GM12878 (cell line): ENCODE measurements at regions not wholly inside any gene's neighbourhood (a gene's known extent, or its start where the extent isn't known, plus 50 kb on each side); places are given as distances from the start of the nearest gene placed in this dataset.

Experiments
- ATAC-seq: fragments of 200-7000 bp; cut with Tn5 transposase; 3 replicates; pipeline ENCODE4 v1.9.1; 2020; ENCODE audit warnings: mild to moderate bottlenecking, moderate library complexity
- BruUV-seq: library from RNA; stranded (reverse); fragments of 400-500 nt; replicated peaks from 2 replicates; lab custom pipeline; 2021; lab: Mats Ljungman, UMichigan
- CTCF ChIA-PET: fragments of 300-600 bp; sonication (Branson Sonifier 250); formaldehyde crosslinking; extraction: SDS; loops from one replicate; lab custom pipeline; 2021; ENCODE audit warnings: inconsistent platforms; lab: Yijun Ruan, JAX
- POLR2A ChIA-PET: fragments of 350-600 bp; formaldehyde crosslinking; extraction: SDS; loops from one replicate; lab custom pipeline; 2021; ENCODE audit warnings: inconsistent platforms; lab: Charles Lee
- RAD21 ChIA-PET: fragments of 300-600 bp; sonication (Branson Sonifier 250); formaldehyde crosslinking; loops from one replicate; lab custom pipeline; 2023; ENCODE audit warnings: antibody characterized with exemption; ENCODE audit not compliant: unreplicated experiment; lab: Charles Lee
- SMC1A ChIA-PET: fragments of 300-600 bp; sonication (Branson Sonifier 250); formaldehyde crosslinking; loops from one replicate; lab custom pipeline; 2023; ENCODE audit not compliant: unreplicated experiment, uncharacterized antibody; lab: Charles Lee
- DNase-seq: peaks from one replicate; pipeline ENCODE4 v3.0.0-alpha.2; 2011; ENCODE audit warnings: low read depth, low spot score
- FAIRE-seq: peaks from 3 replicates; lab custom pipeline; 2011; peaks lifted over from hg19 to GRCh38; lab: Jason Lieb, UNC
- H2AFZ ChIP-seq: 2 replicates; pipeline ENCODE4 v1.6.0; 2011; ENCODE audit warnings: low read depth, low read length, control low read depth; ENCODE audit not compliant: control insufficient read depth
- H3K27ac ChIP-seq: 2 replicates; pipeline ENCODE4 v1.5.1; 2011; ENCODE audit warnings: control low read depth; ENCODE audit not compliant: control insufficient read depth, insufficient read depth
- H3K27me3 ChIP-seq, 2 experiments: replicated peaks in 1 of 2; 2 replicates each; pipeline versions ENCODE4 v1.6.0 to v1.6.1; 2011; ENCODE audit warnings: low read length in 1 of 2; ENCODE audit not compliant: control insufficient read depth in 2 of 2, insufficient read depth in 2 of 2
- H3K36me3 ChIP-seq, 2 experiments: 2 replicates each; pipeline ENCODE4 v1.5.1; 2011; ENCODE audit warnings: low read length in 1 of 2; ENCODE audit not compliant: control insufficient read depth in 2 of 2, insufficient read depth in 2 of 2
- H3K4me1 ChIP-seq: 2 replicates; pipeline ENCODE4 v1.6.1; 2011; ENCODE audit warnings: mild to moderate bottlenecking, low read length, moderate library complexity, mixed read lengths; ENCODE audit not compliant: control insufficient read depth, insufficient read depth
- H3K4me2 ChIP-seq: 2 replicates; pipeline ENCODE4 v1.6.0; 2011; ENCODE audit warnings: control low read depth; ENCODE audit not compliant: control insufficient read depth, insufficient read depth
- H3K4me3 ChIP-seq: fragments of 200-600 bp; sonication (generic); 2 replicates; pipeline ENCODE4 v1.5.1; 2016
- H3K79me2 ChIP-seq: 2 replicates; pipeline ENCODE4 v1.6.0; 2011; ENCODE audit warnings: low read length; ENCODE audit not compliant: control insufficient read depth, insufficient read depth
- H3K9ac ChIP-seq: 2 replicates; pipeline ENCODE4 v1.8.0; 2011; ENCODE audit warnings: low read length, control low read depth, mixed read lengths; ENCODE audit not compliant: control insufficient read depth, insufficient read depth
- H3K9me3 ChIP-seq: replicated peaks from 3 replicates; pipeline ENCODE4 v1.5.1; 2011; ENCODE audit warnings: mild to moderate bottlenecking, low read length; ENCODE audit not compliant: control insufficient read depth, insufficient read depth
- H4K20me1 ChIP-seq: 2 replicates; pipeline ENCODE4 v1.6.0; 2011; ENCODE audit not compliant: control insufficient read depth, insufficient read depth
- CEBPZ ChIP-seq: fragments of 150-350 bp; IDR thresholded peaks from 2 replicates; pipeline ENCODE4 v1.6.1; 2016; ENCODE audit warnings: low read depth, low read length
- MYB ChIP-seq: fragments of 150-350 bp; IDR thresholded peaks from 2 replicates; pipeline ENCODE4 v1.6.1; 2014; ENCODE audit warnings: mild to moderate bottlenecking, low read depth, low read length, borderline replicate concordance
- NR2F1 ChIP-seq: fragments of 450-650 bp; conservative IDR thresholded peaks from 2 replicates; pipeline ENCODE4 v1.6.1; 2017; ENCODE audit warnings: mild to moderate bottlenecking
- RAD21 ChIP-seq: IDR thresholded peaks from 2 replicates; pipeline ENCODE4 v1.6.1; 2011; ENCODE audit warnings: mild to moderate bottlenecking, low read depth, low read length, moderate library complexity; ENCODE audit not compliant: insufficient read depth
- RCOR1 ChIP-seq: conservative IDR thresholded peaks from 2 replicates; pipeline ENCODE4 v1.6.1; 2012; ENCODE audit warnings: low read depth, low read length, improper control_type of control experiment
- SPI1 ChIP-seq: IDR thresholded peaks from 2 replicates; pipeline ENCODE4 v1.6.1; 2011; ENCODE audit warnings: low read depth, mild to moderate bottlenecking, low read length, moderate library complexity, borderline replicate concordance; ENCODE audit not compliant: insufficient read depth
- YY1 ChIP-seq: IDR thresholded peaks from 2 replicates; pipeline ENCODE4 v1.6.1; 2011; ENCODE audit warnings: low read depth, mild to moderate bottlenecking, low read length
- ZBTB11 ChIP-seq: fragments of 450-650 bp; formaldehyde crosslinking; IDR thresholded peaks from 2 replicates; pipeline ENCODE4 v1.5.0; 2022; ENCODE audit warnings: mild to moderate bottlenecking, missing genetic modification characterization
- ZBTB33 ChIP-seq: fragments of 450-650 bp; IDR thresholded peaks from 2 replicates; pipeline ENCODE4 v1.6.1; 2017; ENCODE audit warnings: mild to moderate bottlenecking
- ZNF622 ChIP-seq: fragments of 450-650 bp; IDR thresholded peaks from 2 replicates; pipeline ENCODE4 v1.6.1; 2017; ENCODE audit warnings: mild to moderate bottlenecking, inconsistent platforms
- WGBS: methylation state at CpG from one replicate; pipeline ENCODE4 v1.1.6; 2016; ENCODE audit warnings: low lambda C conversion rate; ENCODE audit not compliant: insufficient replicate concordance, insufficient coverage; ENCODE audit errors: missing lambda C conversion rate; 5-methylcytosine and 5-hydroxymethylcytosine counted together
- in situ Hi-C: fragments of 300-500 bp; cut with MboI; formaldehyde crosslinking; loops from 9 replicates; pipeline ENCODE4 v1.14.3; 2018; ENCODE audit warnings: mixed read lengths
- intact Hi-C: fragments of 100-400 bp; cut with micrococcal nuclease; formaldehyde crosslinking; loops from one replicate; pipeline ENCODE4 v1.14.2; 2022; ENCODE audit not compliant: unreplicated experiment

GRCh38 chr14:104477117-104477623, 102.4 kb upstream of the C14orf180 start:
- in situ Hi-C loops (no loop called here), intact Hi-C loops (no loop called here)
- ChIA-PET SMC1A (no interaction called here), CTCF (no interaction called here), POLR2A (no interaction called here), RAD21 (no interaction called here)
- H3K9ac ChIP-seq = no peak overlapping the region
- H3K79me2 ChIP-seq = no peaks in the 10 kb centered on the region
- H4K20me1 ChIP-seq = no peaks in the 10 kb centered on the region
- H3K27me3 ChIP-seq = peaks cover 0 to 2% of the 10 kb centered on the region in 2 experiments; a peak in 1 of 4 replicates
- no peak overlapping the region for H3K4me2 ChIP-seq
- no TSS peak for BruUV-seq
- H3K9me3 ChIP-seq = no peaks in the 10 kb centered on the region; the same call in 2 of the 3 replicates
- no peak for DNase-seq
- WGBS = 23% methylated on average over 15 of the region's 15 CpGs
- no peak overlapping the region for H3K27ac ChIP-seq
- TF ChIP-seq YY1 (no peak), CEBPZ (no peak), MYB (no peak), RAD21 (no peak), RCOR1 (no peak), NR2F1 (no peak), ZNF622 (no peak), SPI1 (no peak), ZBTB11 (CRISPR knock-in tag) (no peak), ZBTB33 (no peak)
- H2AFZ ChIP-seq = no peak overlapping the region
- H3K4me3 ChIP-seq = no peak overlapping the region
- FAIRE-seq = no peak
- no peaks in the 10 kb centered on the region for H3K4me1 ChIP-seq
- ATAC-seq = no peak
- no peaks in the 10 kb centered on the region for H3K36me3 ChIP-seq
